ENCODE measurements at regions not wholly inside any gene's neighbourhood (a gene's known extent, or its start where the extent isn't known, plus 50 kb on each side); places are given as distances from the start of the nearest gene placed in this dataset.

- Histone ChIP-seq H3K27me3 (ENCODE audit: control insufficient read depth in 2 of 2, insufficient read depth in 2 of 2, low read length in 2 of 2) (no peaks in the 10 kb centered on the region), H3K9ac (ENCODE audit: insufficient read depth in 1 of 2, low read depth in 2 of 2, low read length in 2 of 2) (no peak overlapping the region), H4K20me1 (replicated peaks; ENCODE audit: control insufficient read depth, insufficient read depth, low read length) (no peaks in the 10 kb centered on the region), H3K27ac (ENCODE audit: extremely low read depth, low read depth, low read length) (no peak overlapping the region), H3K9me3 (replicated peaks; ENCODE audit: control insufficient read depth, insufficient read depth, low read depth, low read length) (no peaks in the 10 kb centered on the region), H3K4me1 (replicated peaks in 1 of 2; ENCODE audit: control insufficient read depth in 2 of 2, insufficient read depth in 2 of 2, low read length in 2 of 2) (no peaks in the 10 kb centered on the region), H2AFZ (ENCODE audit: low read depth, low read length) (no peak overlapping the region), H3K36me3 (ENCODE audit: control insufficient read depth, insufficient read depth, low read length) (no peaks in the 10 kb centered on the region), H3K4me3 (no peak overlapping the region), H3K79me2 (ENCODE audit: control insufficient read depth, insufficient read depth, low read length) (no peaks in the 10 kb centered on the region), H3K9me1 (ENCODE audit: control insufficient read depth, insufficient read depth, low read length) (no peaks in the 10 kb centered on the region), H3K4me2 (ENCODE audit: insufficient read depth, low read length) (no peak overlapping the region)
- WGBS (ENCODE audit: insufficient coverage, low coverage, missing lambda C conversion rate): 0% methylated on average over 6 of the region's 6 CpGs
- TF ChIP-seq, protein P1, sequence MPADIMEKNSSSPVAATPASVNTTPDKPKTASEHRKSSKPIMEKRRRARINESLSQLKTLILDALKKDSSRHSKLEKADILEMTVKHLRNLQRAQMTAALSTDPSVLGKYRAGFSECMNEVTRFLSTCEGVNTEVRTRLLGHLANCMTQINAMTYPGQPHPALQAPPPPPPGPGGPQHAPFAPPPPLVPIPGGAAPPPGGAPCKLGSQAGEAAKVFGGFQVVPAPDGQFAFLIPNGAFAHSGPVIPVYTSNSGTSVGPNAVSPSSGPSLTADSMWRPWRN (IDR thresholded peaks at IDR 0.05; ENCODE audit: low read depth): no peak
- TF ChIP-seq HMGXB4 (CRISPR knock-in tag; IDR thresholded peaks at IDR 0.05) (no peak), FOXJ3 (CRISPR knock-in tag; IDR thresholded peaks at IDR 0.05) (no peak)
- no TSS peak for BruUV-seq (replicated peaks)
- FAIRE-seq: no peak
- ChIA-PET CTCF (ENCODE audit: low intra/inter-chr PET ratio) (no interaction called here), POLR2A (no interaction called here)
- ATAC-seq: no peak
- DNase-seq (ENCODE audit: extremely low read depth in 1 of 4, low spot score in 3 of 4): no peak
- in situ Hi-C loops (cut with MboI) (no loop called here), intact Hi-C loops (cut with micrococcal nuclease) (no loop called here)
Observed at GRCh38 chr13:22311734-22312404, 641.0 kb downstream of the FGF9 start.
